ENCODE measurements at regions not wholly inside any gene's neighbourhood (a gene's known extent, or its start where the extent isn't known, plus 50 kb on each side); places are given as distances from the start of the nearest gene placed in this dataset.

DNA sequence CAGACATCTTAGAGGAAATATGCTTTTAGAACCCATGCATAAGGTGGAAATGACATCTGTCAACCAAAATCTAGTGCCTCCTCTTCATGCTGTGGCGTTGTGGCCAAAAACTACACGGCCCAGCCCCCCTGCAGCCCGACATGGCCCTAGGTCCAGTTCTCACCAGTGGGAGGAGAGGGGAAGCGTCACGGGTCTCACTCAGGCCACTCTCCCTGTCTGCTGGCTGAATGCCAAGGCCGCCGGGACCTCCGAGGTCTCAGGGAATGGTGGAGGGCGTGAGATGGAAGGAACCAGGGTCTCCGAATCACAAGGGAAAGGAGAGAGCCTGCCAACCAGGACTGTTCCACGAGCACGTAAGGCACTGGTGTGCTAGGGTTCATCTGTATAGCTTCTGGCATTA, 361.0 kb downstream of the ANAPC1 start:
- H3K27me3 ChIP-seq (replicated peaks in 1 of 4; ENCODE audit: control insufficient read depth in 3 of 4, extremely low read depth in 1 of 4, insufficient read depth in 3 of 4, low read length in 3 of 4), result no peaks in the 10 kb centered on the region
- H2BK15ac ChIP-seq (ENCODE audit: low read length), result no peak overlapping the region
- H2AFZ ChIP-seq (ENCODE audit: low read length), result no peak overlapping the region
- no peaks in the 10 kb centered on the region for H3K79me2 ChIP-seq (ENCODE audit: control insufficient read depth in 1 of 2, insufficient read depth in 2 of 2, low read length in 2 of 2)
- no peak overlapping the region for H2AK5ac ChIP-seq (ENCODE audit: low read depth, low read length)
- no peaks in the 10 kb centered on the region for H3K36me3 ChIP-seq (ENCODE audit: control insufficient read depth in 2 of 4, insufficient read depth in 4 of 4, low read length in 3 of 4)
- FAIRE-seq, result no peak
- H4K8ac ChIP-seq (ENCODE audit: extremely low read depth, insufficient read depth, low read length), result no peak overlapping the region
- ChIA-PET POLR2A (ENCODE audit: partially characterized antibody) (no interaction called here), CTCF (ENCODE audit: partially characterized antibody) (interaction anchor here (0.6 to 1.0 kb wide), 2 partner anchors 12 to 403 kb away, joined by 3 to 4 read pairs; no protein-coding TSS in a partner anchor)
- TF ChIP-seq SUZ12 (IDR thresholded peaks at IDR 0.05; ENCODE audit: low read length) (no peak), NRF1 (IDR thresholded peaks at IDR 0.05; ENCODE audit: low read depth, low read length) (no peak), ATF3 (IDR thresholded peaks at IDR 0.05; ENCODE audit: insufficient read depth, low read depth, low read length) (no peak), BRCA1 (IDR thresholded peaks at IDR 0.05; ENCODE audit: low read depth, low read length) (no peak), KDM1A (IDR thresholded peaks at IDR 0.05; ENCODE audit: borderline replicate concordance, low read length) (no peak), JUND (IDR thresholded peaks at IDR 0.05; ENCODE audit: low read length) (no peak), CBX8 (IDR thresholded peaks at IDR 0.05; ENCODE audit: borderline replicate concordance, low read depth, low read length) (no peak), SRF (IDR thresholded peaks at IDR 0.05; ENCODE audit: low read depth, low read length) (no peak), PHF8 (conservative IDR thresholded peaks at IDR 0.05; ENCODE audit: low read depth, low read length) (no peak), MAFK (IDR thresholded peaks at IDR 0.05; ENCODE audit: low read depth, low read length) (no peak), CHD2 (IDR thresholded peaks at IDR 0.05; ENCODE audit: low read length) (no peak)
- no peak overlapping the region for H3K9ac ChIP-seq (replicated peaks in 1 of 4; ENCODE audit: extremely low read depth in 1 of 4, low read depth in 3 of 4, low read length in 3 of 4)
- no peaks in the 10 kb centered on the region for H4K20me1 ChIP-seq (replicated peaks in 1 of 2; ENCODE audit: control insufficient read depth in 1 of 2, insufficient read depth in 2 of 2, low read length in 2 of 2)
- H3K79me1 ChIP-seq (ENCODE audit: low read depth, low read length), result no peaks in the 10 kb centered on the region
- no peak overlapping the region for H2BK120ac ChIP-seq (replicated peaks; ENCODE audit: low read depth, low read length)
- no peaks in the 10 kb centered on the region for H3K9me3 ChIP-seq (ENCODE audit: insufficient read depth in 2 of 2, low read depth in 1 of 2, low read length in 1 of 2)
- no peak overlapping the region for H3K4ac ChIP-seq (replicated peaks; ENCODE audit: insufficient read length, low read depth, low read length)
- H3K4me3 ChIP-seq (ENCODE audit: extremely low read depth in 1 of 4, insufficient read depth in 2 of 4, low read depth in 3 of 4, low read length in 4 of 4), result no peak overlapping the region
- 96% methylated on average over 10 of the region's 12 CpGs; no CpG with 5 or more reads in 1 of the 2 experiments for WGBS, 2 experiments (ENCODE audit: extremely low coverage in 1 of 2, insufficient coverage in 1 of 2, insufficient read length in 1 of 2, insufficient replicate concordance in 2 of 2, low coverage in 1 of 2, low lambda C conversion rate in 2 of 2, missing lambda C conversion rate in 1 of 2)
- H2BK5ac ChIP-seq (ENCODE audit: low read depth, low read length), result no peak overlapping the region
- H3K14ac ChIP-seq (ENCODE audit: insufficient read length), result no peak overlapping the region
- H3K18ac ChIP-seq (ENCODE audit: extremely low read depth, low read length), result no peak overlapping the region
- no peak for DNase-seq (ENCODE audit: low read depth in 1 of 2, low spot score in 2 of 2)
- no peak overlapping the region for H3K56ac ChIP-seq (replicated peaks; ENCODE audit: insufficient read length, low read depth, low read length)
- H3K4me2 ChIP-seq (ENCODE audit: insufficient read depth in 1 of 2, low read depth in 2 of 2, low read length in 2 of 2), result no peak overlapping the region
- 0 out of 2 replicates have a peak overlapping the region, but pooled peaks have one; percentile 75 for H2BK12ac ChIP-seq (ENCODE audit: low read depth, low read length)
- no peak overlapping the region for H4K91ac ChIP-seq (replicated peaks; ENCODE audit: insufficient read length, low read length)
- no peak overlapping the region for H2BK20ac ChIP-seq (ENCODE audit: low read length)
- peaks cover 0 to 2% (median 1%) of the 10 kb centered on the region in 4 experiments; a peak in 2 of 7 replicates for H3K4me1 ChIP-seq (replicated peaks in 1 of 4; ENCODE audit: control insufficient read depth in 3 of 4, insufficient read depth in 4 of 4, low read length in 3 of 4)
- H4K5ac ChIP-seq (ENCODE audit: insufficient read length, low read depth, low read length), result no peak overlapping the region
- H3K23me2 ChIP-seq (ENCODE audit: low read depth, low read length), result no peaks in the 10 kb centered on the region
- H3K27ac ChIP-seq (ENCODE audit: low read depth, low read length), result no peak overlapping the region
- H3K23ac ChIP-seq (ENCODE audit: insufficient read length), result no peak overlapping the region

Measured in H1 (cell line).